Stomach (tissue), 8 donors: ENCODE measurements at regions not wholly inside any gene's neighbourhood (a gene's known extent, or its start where the extent isn't known, plus 50 kb on each side); places are given as distances from the start of the nearest gene placed in this dataset.

Experiments used
- DNase-seq, 2 donors: peaks; one replicate each; pipeline versions ENCODE4 v3.0.0 to v3.0.0-alpha.2; 2013 to 2019
- H3K27ac ChIP-seq, 5 donors: fragments of 200-600 bp in 4 of 5; sonication (generic) in 4 of 5; one replicate each; pipeline ENCODE4 v1.5.1; 2013 to 2019; ENCODE audit warnings: mild to moderate bottlenecking in 1 of 5, moderate library complexity in 1 of 5
- H3K27me3 ChIP-seq, 3 donors: fragments of 200-600 bp; sonication (generic); one replicate each; pipeline ENCODE4 v1.5.1; 2017 to 2019; ENCODE audit warnings: mixed run types in 1 of 3
- H3K36me3 ChIP-seq, 4 donors: fragments of 200-600 bp; sonication (generic); 1 replicate in 3 of 4; 2 replicates in 1 of 4; pipeline ENCODE4 v1.5.1; 2016 to 2019
- H3K4me1 ChIP-seq, 4 donors: fragments of 200-600 bp; sonication (generic); one replicate each; pipeline ENCODE4 v1.5.1; 2016 to 2019
- H3K4me3 ChIP-seq, 4 donors: fragments of 200-600 bp; sonication (generic) in 3 of 4; one replicate each; pipeline ENCODE4 v1.5.1; 2016 to 2019; ENCODE audit warnings: mild to moderate bottlenecking in 1 of 4
- H3K9me3 ChIP-seq, 4 donors: fragments of 200-600 bp; sonication (generic); one replicate each; pipeline ENCODE4 v1.5.1; 2016 to 2019
- EP300 ChIP-seq: sonication (generic); formaldehyde crosslinking; IDR thresholded peaks from one replicate; pipeline ENCODE4 v1.6.1; 2017; ENCODE audit warnings: antibody characterized with exemption
- POLR2A ChIP-seq, 4 donors: fragments of 450-650 bp; IDR thresholded peaks; one replicate each; pipeline ENCODE4 v1.6.1; 2016; ENCODE audit warnings: antibody characterized with exemption in 4 of 4, control low read depth in 2 of 4, mild to moderate bottlenecking in 1 of 4, moderate library complexity in 1 of 4
- POLR2AphosphoS5 ChIP-seq, 3 donors: sonication (generic); formaldehyde crosslinking; IDR thresholded peaks; one replicate each; pipeline ENCODE4 v1.6.1; 2016; ENCODE audit warnings: antibody characterized with exemption in 3 of 3
- WGBS, 5 donors: extraction: QIAGEN DNeasy Blood & Tissue Kit in 3 of 5; methylation state at CpG; one replicate each; pipeline versions ENCODE4 v1.1.5 to v1.1.7; 2013 to 2018; 5-methylcytosine and 5-hydroxymethylcytosine counted together
- intact Hi-C: fragments of 100-400 bp; cut with DNase I; formaldehyde crosslinking; loops from one replicate; pipeline ENCODE4 v1.15.1; 2023; ENCODE audit warnings: low total_unique reads
- TF ChIP-seq, protein P1 (sequence below), 7 experiments: fragments of 450-650 bp in 4 of 7; fragments of 200-600 bp in 3 of 7; sonication (generic) in 3 of 7; IDR thresholded peaks; one replicate each; pipeline ENCODE4 v1.5.1; 2016 to 2019; ENCODE audit warnings: antibody characterized with exemption in 7 of 7, control low read depth in 2 of 7, mild to moderate bottlenecking in 1 of 7
- donor health status: healthy with polysubstance abuse.
- donor health status: Bipolar disorder and iron deficiency.
- donor health status: healthy.

DNA sequence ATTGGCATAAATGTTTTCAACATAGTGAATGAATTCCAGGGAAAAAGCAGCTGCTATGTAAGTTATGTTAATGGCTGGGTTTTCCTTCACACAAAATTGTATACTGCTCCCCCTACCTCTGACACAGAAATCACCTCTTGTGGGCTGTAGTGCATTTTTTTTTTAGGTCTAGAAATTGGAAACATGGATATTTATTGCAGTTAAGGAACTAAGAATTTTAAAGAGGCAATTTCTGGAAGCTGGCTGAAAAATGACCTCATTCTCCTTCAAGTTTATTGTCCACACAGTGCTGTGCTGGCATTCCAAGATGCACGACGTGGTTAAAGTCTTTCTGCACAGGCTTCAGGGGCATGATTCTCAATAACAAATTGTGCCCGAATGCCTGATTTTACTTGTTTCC is 1424.2 kb downstream of the MRPL39 start:
- Histone ChIP-seq H3K4me1 (no peaks in the 10 kb centered on the region), H3K27me3 (no peaks in the 10 kb centered on the region), H3K27ac (no peak overlapping the region), H3K4me3 (no peak overlapping the region), H3K36me3 (no peaks in the 10 kb centered on the region), H3K9me3 (peaks cover 0 to 22% (median 2%) of the 10 kb centered on the region in 4 donors)
- intact Hi-C loops, result no loop called here
- WGBS, 5 donors, result 50 to 79% (median 76%) methylated on average over 3 of the region's 3 CpGs
- peak in 1 of 2 donors; percentile 3 for DNase-seq
- TF ChIP-seq, protein P1, sequence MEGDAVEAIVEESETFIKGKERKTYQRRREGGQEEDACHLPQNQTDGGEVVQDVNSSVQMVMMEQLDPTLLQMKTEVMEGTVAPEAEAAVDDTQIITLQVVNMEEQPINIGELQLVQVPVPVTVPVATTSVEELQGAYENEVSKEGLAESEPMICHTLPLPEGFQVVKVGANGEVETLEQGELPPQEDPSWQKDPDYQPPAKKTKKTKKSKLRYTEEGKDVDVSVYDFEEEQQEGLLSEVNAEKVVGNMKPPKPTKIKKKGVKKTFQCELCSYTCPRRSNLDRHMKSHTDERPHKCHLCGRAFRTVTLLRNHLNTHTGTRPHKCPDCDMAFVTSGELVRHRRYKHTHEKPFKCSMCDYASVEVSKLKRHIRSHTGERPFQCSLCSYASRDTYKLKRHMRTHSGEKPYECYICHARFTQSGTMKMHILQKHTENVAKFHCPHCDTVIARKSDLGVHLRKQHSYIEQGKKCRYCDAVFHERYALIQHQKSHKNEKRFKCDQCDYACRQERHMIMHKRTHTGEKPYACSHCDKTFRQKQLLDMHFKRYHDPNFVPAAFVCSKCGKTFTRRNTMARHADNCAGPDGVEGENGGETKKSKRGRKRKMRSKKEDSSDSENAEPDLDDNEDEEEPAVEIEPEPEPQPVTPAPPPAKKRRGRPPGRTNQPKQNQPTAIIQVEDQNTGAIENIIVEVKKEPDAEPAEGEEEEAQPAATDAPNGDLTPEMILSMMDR (IDR thresholded peaks at IDR 0.05), result no peak
- no peak for TF ChIP-seq EP300
- no peak for TF ChIP-seq POLR2A (IDR thresholded peaks at IDR 0.05)
- no peak for TF ChIP-seq POLR2AphosphoS5 (IDR thresholded peaks at IDR 0.05)

GRCh38 chr21:24179110-24179509 is 1428.2 kb downstream of the MRPL39 start:
- Histone ChIP-seq H3K4me3 (no peak overlapping the region), H3K27me3 (no peaks in the 10 kb centered on the region), H3K4me1 (no peaks in the 10 kb centered on the region), H3K36me3 (no peaks in the 10 kb centered on the region), H3K27ac (no peak overlapping the region), H3K9me3 (peaks cover 0 to 23% (median 2%) of the 10 kb centered on the region in 4 donors)
- WGBS, 5 donors, result 38 to 62% (median 54%) methylated on average over 1 of the region's 1 CpG
- DNase-seq, result no peak
- intact Hi-C loops, result no loop called here
- no peak for TF ChIP-seq EP300

DNA sequence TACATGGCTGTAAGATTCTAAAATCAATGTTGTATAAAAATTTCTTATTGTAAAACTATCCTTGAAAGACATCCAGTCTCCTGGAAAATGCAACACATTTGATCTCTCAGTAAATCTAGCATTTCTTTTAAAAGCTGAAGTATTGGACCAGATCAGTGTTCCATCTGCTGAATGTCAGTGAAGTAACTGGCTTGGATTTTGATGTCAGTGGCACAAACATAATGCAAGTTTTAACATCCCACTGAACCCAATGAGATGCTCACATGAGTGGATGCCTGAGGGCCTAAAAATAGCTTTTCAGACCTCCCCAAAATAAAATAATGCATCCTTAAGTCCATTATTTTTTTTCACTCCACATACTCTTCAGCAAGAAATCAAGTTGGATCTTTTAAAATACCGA is 1432.2 kb downstream of the MRPL39 start:
- intact Hi-C loops, result no loop called here
- Histone ChIP-seq H3K27ac (no peak overlapping the region), H3K4me1 (no peaks in the 10 kb centered on the region), H3K4me3 (no peak overlapping the region), H3K36me3 (no peaks in the 10 kb centered on the region), H3K27me3 (no peaks in the 10 kb centered on the region), H3K9me3 (peaks cover 0 to 23% (median 2%) of the 10 kb centered on the region in 4 donors)
- TF ChIP-seq, protein P1 (IDR thresholded peaks at IDR 0.05), result no peak
- no peak for TF ChIP-seq EP300
- TF ChIP-seq POLR2A (IDR thresholded peaks at IDR 0.05), result no peak
- no peak for TF ChIP-seq POLR2AphosphoS5 (IDR thresholded peaks at IDR 0.05)
- DNase-seq, result no peak
- WGBS, 5 donors, result 73 to 88% (median 82%) methylated on average over 1 of the region's 1 CpG

GRCh38 chr21:24171736-24172135 is 1435.5 kb downstream of the MRPL39 start:
- Histone ChIP-seq H3K27me3 (no peaks in the 10 kb centered on the region), H3K9me3 (peaks cover 0 to 4% (median 0%) of the 10 kb centered on the region in 4 donors), H3K4me1 (no peaks in the 10 kb centered on the region), H3K4me3 (no peak overlapping the region), H3K36me3 (no peaks in the 10 kb centered on the region), H3K27ac (no peak overlapping the region)
- intact Hi-C loops, result no loop called here
- DNase-seq, result no peak
- 69 to 77% (median 73%) methylated on average over 4 of the region's 4 CpGs for WGBS, 5 donors
- no peak for TF ChIP-seq EP300

GRCh38 chr21:24163539-24163938 is 1443.7 kb downstream of the MRPL39 start:
- peaks cover 0 to 4% (median 0%) of the 10 kb centered on the region in 4 donors for H3K9me3 ChIP-seq
- intact Hi-C loops, result no loop called here
- WGBS, 5 donors, result 76 to 88% (median 83%) methylated on average over 8 of the region's 8 CpGs

DNA sequence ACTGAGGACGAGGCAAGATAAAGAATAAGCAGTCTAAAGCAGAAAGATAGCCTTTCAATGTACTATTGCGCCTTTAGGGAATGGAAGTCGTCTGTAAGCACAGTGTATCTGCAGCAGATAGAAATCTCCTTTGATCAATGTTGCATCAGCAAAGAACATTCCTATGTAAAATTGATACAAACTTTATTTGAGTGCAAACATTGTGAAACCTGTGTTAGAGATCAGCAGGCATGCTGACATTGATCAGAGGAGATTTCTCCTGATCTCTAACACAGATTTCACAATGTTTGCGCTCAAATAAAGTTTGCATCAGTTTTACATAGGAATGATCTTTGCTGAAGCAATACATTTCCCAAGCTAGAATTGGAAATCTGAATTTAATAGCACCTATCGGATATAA is 1446.8 kb downstream of the MRPL39 start:
- TF ChIP-seq POLR2AphosphoS5 (IDR thresholded peaks at IDR 0.05), result no peak
- WGBS, 5 donors, result 70 to 81% (median 76%) methylated on average over 5 of the region's 5 CpGs
- no peak for DNase-seq
- intact Hi-C loops, result no loop called here
- Histone ChIP-seq H3K27me3 (no peaks in the 10 kb centered on the region), H3K4me1 (no peaks in the 10 kb centered on the region), H3K4me3 (no peak overlapping the region), H3K36me3 (no peaks in the 10 kb centered on the region), H3K27ac (no peak overlapping the region), H3K9me3 (no peaks in the 10 kb centered on the region)

More at GRCh38 chr21:24163539-24163938, 1443.7 kb downstream of the MRPL39 start:
- peak in 1 of 2 donors; percentile 49 for DNase-seq
- TF ChIP-seq POLR2A (IDR thresholded peaks at IDR 0.05) (no peak), EP300 (no peak)
- Histone ChIP-seq H3K4me3 (no peak overlapping the region), H3K27ac (no peak overlapping the region), H3K4me1 (no peaks in the 10 kb centered on the region), H3K36me3 (no peaks in the 10 kb centered on the region), H3K27me3 (no peaks in the 10 kb centered on the region)
